ENCODE measurements at regions not wholly inside any gene's neighbourhood (a gene's known extent, or its start where the extent isn't known, plus 50 kb on each side); places are given as distances from the start of the nearest gene placed in this dataset.

GRCh38 chr4:124202099-124202498, 510.4 kb downstream of the ANKRD50 start:
- TF ChIP-seq GATA1 (IDR thresholded peaks at IDR 0.05; ENCODE audit: low read depth, low read length) (no peak), POLR2A (IDR thresholded peaks at IDR 0.05; ENCODE audit: low read length) (no peak)
- no peak for DNase-seq

GRCh38 chr4:124203613-124204238, 508.8 kb downstream of the ANKRD50 start:
- DNase-seq: no peak
- no peak for TF ChIP-seq GATA1 (IDR thresholded peaks at IDR 0.05; ENCODE audit: low read depth, low read length)
- TF ChIP-seq POLR2A (IDR thresholded peaks at IDR 0.05; ENCODE audit: low read length): no peak

GRCh38 chr4:124206779-124207605, 505.5 kb downstream of the ANKRD50 start:
- DNase-seq: no peak
- TF ChIP-seq GATA1 (IDR thresholded peaks at IDR 0.05; ENCODE audit: low read depth, low read length): no peak
- TF ChIP-seq POLR2A (IDR thresholded peaks at IDR 0.05; ENCODE audit: low read length): no peak

GRCh38 chr4:124209211-124209610, 503.3 kb downstream of the ANKRD50 start:
- TF ChIP-seq GATA1 (IDR thresholded peaks at IDR 0.05; ENCODE audit: low read depth, low read length) (no peak), POLR2A (IDR thresholded peaks at IDR 0.05; ENCODE audit: low read length) (no peak)
- no peak for DNase-seq

GRCh38 chr4:124209626-124210025, 502.9 kb downstream of the ANKRD50 start:
- TF ChIP-seq POLR2A (IDR thresholded peaks at IDR 0.05; ENCODE audit: low read length) (no peak), GATA1 (IDR thresholded peaks at IDR 0.05; ENCODE audit: low read depth, low read length) (no peak)
- no peak for DNase-seq

- DNase-seq: no peak
- TF ChIP-seq POLR2A (IDR thresholded peaks at IDR 0.05; ENCODE audit: low read length) (no peak), GATA1 (IDR thresholded peaks at IDR 0.05; ENCODE audit: low read depth, low read length) (no peak)
Observed at GRCh38 chr4:124210746-124211145, 501.8 kb downstream of the ANKRD50 start.

- DNase-seq: no peak
- TF ChIP-seq POLR2A (IDR thresholded peaks at IDR 0.05; ENCODE audit: low read length) (no peak), GATA1 (IDR thresholded peaks at IDR 0.05; ENCODE audit: low read depth, low read length) (no peak)
Observed at GRCh38 chr4:124212815-124213630, 499.5 kb downstream of the ANKRD50 start.

GRCh38 chr4:124219389-124219788, 493.1 kb downstream of the ANKRD50 start:
- no peak for TF ChIP-seq GATA1 (IDR thresholded peaks at IDR 0.05; ENCODE audit: low read depth, low read length)
- TF ChIP-seq POLR2A (IDR thresholded peaks at IDR 0.05; ENCODE audit: low read length): no peak
- no peak for DNase-seq

GRCh38 chr4:124224256-124224655, 488.3 kb downstream of the ANKRD50 start:
- DNase-seq: no peak
- TF ChIP-seq GATA1 (IDR thresholded peaks at IDR 0.05; ENCODE audit: low read depth, low read length) (no peak), POLR2A (IDR thresholded peaks at IDR 0.05; ENCODE audit: low read length) (no peak)

GRCh38 chr4:124227981-124228380, 484.6 kb downstream of the ANKRD50 start:
- no peak for TF ChIP-seq GATA1 (IDR thresholded peaks at IDR 0.05; ENCODE audit: low read depth, low read length)
- no peak for TF ChIP-seq POLR2A (IDR thresholded peaks at IDR 0.05; ENCODE audit: low read length)
- no peak for DNase-seq

- no peak for TF ChIP-seq GATA1 (IDR thresholded peaks at IDR 0.05; ENCODE audit: low read depth, low read length)
- no peak for DNase-seq
Observed at GRCh38 chr4:124230268-124230667, 482.3 kb downstream of the ANKRD50 start.

GRCh38 chr4:124234771-124235170, 477.8 kb downstream of the ANKRD50 start:
- TF ChIP-seq GATA1 (IDR thresholded peaks at IDR 0.05; ENCODE audit: low read depth, low read length) (no peak), POLR2A (IDR thresholded peaks at IDR 0.05; ENCODE audit: low read length) (no peak)
- no peak for DNase-seq

GRCh38 chr4:124243671-124244366, 468.7 kb downstream of the ANKRD50 start:
- TF ChIP-seq POLR2A (IDR thresholded peaks at IDR 0.05; ENCODE audit: low read length) (no peak), GATA1 (IDR thresholded peaks at IDR 0.05; ENCODE audit: low read depth, low read length) (no peak)
- DNase-seq: no peak

GRCh38 chr4:124253080-124253479, 459.5 kb downstream of the ANKRD50 start:
- DNase-seq: no peak
- TF ChIP-seq POLR2A (IDR thresholded peaks at IDR 0.05; ENCODE audit: low read length): no peak
- TF ChIP-seq GATA1 (IDR thresholded peaks at IDR 0.05; ENCODE audit: low read depth, low read length): no peak

All from erythroblast (primary cell).